Naive thymus-derived CD4-positive, alpha-beta T cell (primary cell): ENCODE measurements at regions not wholly inside any gene's neighbourhood (a gene's known extent, or its start where the extent isn't known, plus 50 kb on each side); places are given as distances from the start of the nearest gene placed in this dataset.

ENCODE experiments used
- ATAC-seq: fragments of 150-1000 bp; cut with Tn5 transposase; 2 replicates; pipeline ENCODE4 v1.10.0; 2021; ENCODE audit warnings: mild to moderate bottlenecking, moderate library complexity
- CTCF ChIA-PET: fragments of 350-600 bp; sonication (Branson Sonifier 250); formaldehyde crosslinking; loops from one replicate; lab custom pipeline; 2021; ENCODE audit warnings: antibody characterized with exemption; lab: Charles Lee
- POLR2A ChIA-PET: fragments of 350-600 bp; sonication (Branson Sonifier 250); formaldehyde crosslinking; loops from one replicate; lab custom pipeline; 2021; ENCODE audit warnings: antibody characterized with exemption, inconsistent platforms; lab: Charles Lee
- DNase-seq, 9 donors: peaks; one replicate each; pipeline versions ENCODE4 v3.0.0 to v3.0.0-alpha.2; 2020 to 2022; ENCODE audit warnings: mixed read lengths in 1 of 9
- H3K27ac ChIP-seq: one replicate; pipeline ENCODE4 v1.7.0; 2013; ENCODE audit warnings: mild to moderate bottlenecking, low read depth, low read length, moderate library complexity
- H3K27me3 ChIP-seq, 2 donors: one replicate each; pipeline ENCODE4 v1.7.0; 2013; ENCODE audit warnings: low read length in 2 of 2, mild to moderate bottlenecking in 2 of 2, moderate library complexity in 2 of 2; ENCODE audit not compliant: control insufficient read depth in 2 of 2, insufficient read depth in 2 of 2
- H3K36me3 ChIP-seq, 3 experiments: 1 replicate in 2 of 3; 2 replicates in 1 of 3; pipeline ENCODE4 v1.7.0; 2013; ENCODE audit warnings: low read length in 3 of 3, mild to moderate bottlenecking in 3 of 3, moderate library complexity in 1 of 3; ENCODE audit not compliant: insufficient read depth in 3 of 3, control insufficient read depth in 2 of 3
- H3K4me1 ChIP-seq, 2 donors: one replicate each; pipeline ENCODE4 v1.7.0; 2013; ENCODE audit warnings: low read length in 2 of 2, mild to moderate bottlenecking in 2 of 2, moderate library complexity in 1 of 2; ENCODE audit not compliant: control insufficient read depth in 2 of 2, insufficient read depth in 2 of 2
- H3K4me3 ChIP-seq: 2 replicates; pipeline ENCODE4 v1.7.0; 2013; ENCODE audit warnings: mild to moderate bottlenecking, low read length
- H3K9me3 ChIP-seq, 3 experiments: 1 replicate in 2 of 3; 2 replicates in 1 of 3; pipeline ENCODE4 v1.7.0; 2013; ENCODE audit warnings: low read length in 3 of 3; ENCODE audit not compliant: control insufficient read depth in 2 of 3
- H3K27ac Mint-ChIP-seq, 9 donors: one replicate each; pipeline ENCODE4 v1.8.0; 2020 to 2022; ENCODE audit warnings: mixed read lengths in 9 of 9, mild to moderate bottlenecking in 8 of 9, moderate library complexity in 5 of 9, inconsistent platforms in 2 of 9
- H3K27me3 Mint-ChIP-seq, 5 donors: one replicate each; pipeline ENCODE4 v1.8.0; 2021 to 2022; ENCODE audit warnings: mixed read lengths in 5 of 5, mild to moderate bottlenecking in 1 of 5
- H3K36me3 Mint-ChIP-seq, 5 donors: one replicate each; pipeline ENCODE4 v1.8.0; 2020 to 2022; ENCODE audit warnings: mixed read lengths in 5 of 5, mild to moderate bottlenecking in 3 of 5, inconsistent platforms in 1 of 5
- H3K4me1 Mint-ChIP-seq, 7 donors: one replicate each; pipeline ENCODE4 v1.8.0; 2020 to 2022; ENCODE audit warnings: mixed read lengths in 7 of 7, mild to moderate bottlenecking in 3 of 7, inconsistent platforms in 1 of 7
- H3K4me3 Mint-ChIP-seq, 10 donors: one replicate each; pipeline ENCODE4 v1.8.0; 2020 to 2022; ENCODE audit warnings: mild to moderate bottlenecking in 10 of 10, mixed read lengths in 10 of 10, moderate library complexity in 6 of 10, inconsistent platforms in 2 of 10
- H3K9me3 Mint-ChIP-seq, 11 donors: one replicate each; pipeline ENCODE4 v1.8.0; 2020 to 2022; ENCODE audit warnings: mixed read lengths in 11 of 11, mild to moderate bottlenecking in 4 of 11, inconsistent platforms in 1 of 11, moderate library complexity in 1 of 11
- intact Hi-C, 2 donors: fragments of 100-400 bp; cut with micrococcal nuclease; formaldehyde crosslinking; loops; one replicate each; pipeline ENCODE4 v1.15.1; 2023

DNA sequence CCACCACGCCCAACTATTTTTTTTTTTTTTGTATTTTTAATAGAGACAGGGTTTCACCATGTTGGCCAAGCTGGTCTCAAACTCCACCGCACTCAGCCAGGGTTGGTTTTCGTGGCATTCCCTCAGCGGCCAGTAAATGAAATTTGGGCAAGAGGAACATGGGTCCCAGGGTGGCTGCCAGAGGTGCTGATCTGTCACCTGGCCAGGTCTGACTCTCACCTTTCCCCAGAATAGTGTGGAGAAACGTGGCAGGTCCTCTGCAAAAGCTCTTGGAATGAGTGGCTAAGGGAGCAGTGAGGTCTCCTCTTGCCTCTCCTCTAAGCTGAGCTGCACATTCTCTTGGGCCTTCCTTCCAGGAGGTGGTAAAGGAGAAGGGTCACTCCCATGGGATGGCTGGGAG lies 170.1 kb downstream of the IRX2 start:
- no peak overlapping the region for H3K4me3 ChIP-seq
- peaks cover 0 to 3% (median 0%) of the 10 kb centered on the region in 5 donors for H3K36me3 Mint-ChIP-seq
- H3K27ac ChIP-seq = no peak overlapping the region
- ChIA-PET POLR2A (no interaction called here), CTCF (no interaction called here)
- no peak overlapping the region for H3K4me3 Mint-ChIP-seq
- H3K4me1 Mint-ChIP-seq = no peaks in the 10 kb centered on the region
- no peaks in the 10 kb centered on the region for H3K4me1 ChIP-seq
- no peaks in the 10 kb centered on the region for H3K36me3 ChIP-seq
- no peak overlapping the region for H3K27ac Mint-ChIP-seq
- DNase-seq (no peak), ATAC-seq (no peak)
- peaks cover 0 to 12% (median 3%) of the 10 kb centered on the region in 11 donors for H3K9me3 Mint-ChIP-seq
- peaks cover 0 to 3% (median 0%) of the 10 kb centered on the region in 5 donors for H3K27me3 Mint-ChIP-seq
- no peaks in the 10 kb centered on the region for H3K27me3 ChIP-seq
- no peaks in the 10 kb centered on the region for H3K9me3 ChIP-seq
- intact Hi-C loops = no loop called here

GRCh38 chr5:2579126-2579525 lies 172.4 kb downstream of the IRX2 start:
- CTCF ChIA-PET = no interaction called here
- Histone ChIP-seq H3K9me3 (no peaks in the 10 kb centered on the region), H3K4me3 (no peak overlapping the region), H3K36me3 (no peaks in the 10 kb centered on the region), H3K27me3 (no peaks in the 10 kb centered on the region), H3K27ac (no peak overlapping the region), H3K4me1 (no peaks in the 10 kb centered on the region)
- no peak for ATAC-seq
- Mint-ChIP-seq H3K4me3 (no peak overlapping the region), H3K36me3 (peaks cover 0 to 3% (median 0%) of the 10 kb centered on the region in 5 donors), H3K27me3 (peaks cover 0 to 4% (median 0%) of the 10 kb centered on the region in 5 donors), H3K9me3 (peaks cover 0 to 12% (median 3%) of the 10 kb centered on the region in 11 donors), H3K27ac (no peak overlapping the region), H3K4me1 (no peaks in the 10 kb centered on the region)
- DNase-seq = no peak
- intact Hi-C loops = no loop called here
- POLR2A ChIA-PET = no interaction called here

GRCh38 chr5:2577312-2578036 lies 174.0 kb downstream of the IRX2 start:
- no peak overlapping the region for H3K4me3 ChIP-seq
- peaks cover 0 to 12% (median 3%) of the 10 kb centered on the region in 11 donors for H3K9me3 Mint-ChIP-seq
- peaks cover 0 to 4% (median 0%) of the 10 kb centered on the region in 5 donors for H3K27me3 Mint-ChIP-seq

GRCh38 chr5:2576823-2577222 lies 174.7 kb downstream of the IRX2 start:
- Histone ChIP-seq H3K36me3 (no peaks in the 10 kb centered on the region), H3K27me3 (no peaks in the 10 kb centered on the region), H3K27ac (no peak overlapping the region), H3K9me3 (no peaks in the 10 kb centered on the region), H3K4me3 (no peak overlapping the region), H3K4me1 (no peaks in the 10 kb centered on the region)
- ChIA-PET POLR2A (no interaction called here), CTCF (no interaction called here)
- Mint-ChIP-seq H3K27ac (no peak overlapping the region), H3K27me3 (peaks cover 0 to 4% (median 0%) of the 10 kb centered on the region in 5 donors), H3K4me1 (no peaks in the 10 kb centered on the region), H3K9me3 (peaks cover 0 to 9% (median 3%) of the 10 kb centered on the region in 11 donors), H3K36me3 (peaks cover 0 to under 1% (median 0%) of the 10 kb centered on the region in 5 donors), H3K4me3 (no peak overlapping the region)
- no peak for ATAC-seq
- no peak for DNase-seq
- intact Hi-C loops = no loop called here

More at GRCh38 chr5:2577312-2578036, 174.0 kb downstream of the IRX2 start:
- no peaks in the 10 kb centered on the region for H3K27me3 ChIP-seq
- H3K27ac Mint-ChIP-seq = no peak overlapping the region
- ChIA-PET POLR2A (no interaction called here), CTCF (no interaction called here)
- no peak overlapping the region for H3K4me3 Mint-ChIP-seq
- DNase-seq (no peak), ATAC-seq (no peak)
- peaks cover 0 to 3% (median 0%) of the 10 kb centered on the region in 5 donors for H3K36me3 Mint-ChIP-seq
- no peak overlapping the region for H3K27ac ChIP-seq
- no peaks in the 10 kb centered on the region for H3K36me3 ChIP-seq
- no peaks in the 10 kb centered on the region for H3K4me1 Mint-ChIP-seq
- H3K4me1 ChIP-seq = no peaks in the 10 kb centered on the region
- no peaks in the 10 kb centered on the region for H3K9me3 ChIP-seq
- intact Hi-C loops = no loop called here

DNA sequence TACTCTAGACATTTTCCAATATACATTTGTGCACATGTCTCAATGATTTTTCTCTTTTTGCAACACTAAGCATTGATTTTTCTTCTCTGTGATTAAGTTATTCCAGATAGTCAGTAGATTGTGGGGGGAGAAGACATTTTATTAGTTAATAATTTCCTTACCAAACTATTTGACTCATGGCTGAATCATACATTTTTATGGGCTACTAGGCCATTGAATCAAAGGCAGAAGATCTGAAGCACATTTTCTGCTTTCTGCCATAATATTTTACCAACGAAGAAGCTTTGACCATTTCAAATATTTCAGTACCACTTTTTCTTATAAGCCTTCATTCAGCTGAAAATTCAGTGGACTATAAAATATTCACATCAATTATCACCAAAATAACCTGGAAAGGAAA lies 175.6 kb downstream of the IRX2 start:
- ChIA-PET CTCF (no interaction called here), POLR2A (no interaction called here)
- Histone ChIP-seq H3K9me3 (no peaks in the 10 kb centered on the region), H3K27me3 (no peaks in the 10 kb centered on the region), H3K4me3 (no peak overlapping the region), H3K4me1 (no peaks in the 10 kb centered on the region), H3K27ac (no peak overlapping the region), H3K36me3 (no peaks in the 10 kb centered on the region)
- H3K4me1 Mint-ChIP-seq = no peaks in the 10 kb centered on the region
- peaks cover 0 to 4% (median 0%) of the 10 kb centered on the region in 5 donors for H3K27me3 Mint-ChIP-seq
- H3K36me3 Mint-ChIP-seq = no peaks in the 10 kb centered on the region
- no peak overlapping the region for H3K27ac Mint-ChIP-seq
- no peak for ATAC-seq
- no peak overlapping the region for H3K4me3 Mint-ChIP-seq
- H3K9me3 Mint-ChIP-seq = peaks cover 0 to 7% (median 3%) of the 10 kb centered on the region in 11 donors
- intact Hi-C loops = no loop called here
- no peak for DNase-seq

DNA sequence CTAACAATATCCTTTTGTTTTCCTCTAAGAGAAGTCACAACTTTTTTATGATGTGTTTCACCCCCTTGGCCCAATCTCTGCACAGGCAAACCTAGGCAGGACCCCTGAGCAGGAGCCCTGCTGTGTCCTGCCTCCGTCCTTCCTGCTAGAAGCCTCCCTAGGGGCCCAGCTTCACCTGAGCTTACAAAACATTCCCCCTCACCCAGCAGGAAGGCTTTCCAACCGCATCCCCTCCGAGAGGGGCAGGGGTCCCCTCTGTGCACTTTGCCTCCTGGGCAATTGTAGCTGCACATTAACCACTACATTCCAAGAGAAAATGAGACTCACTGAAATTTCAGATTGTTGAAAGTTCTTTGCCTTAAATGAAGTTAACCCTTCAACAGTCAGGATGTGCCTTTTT lies 176.2 kb downstream of the IRX2 start:
- peaks cover 0 to 7% (median 2%) of the 10 kb centered on the region in 11 donors for H3K9me3 Mint-ChIP-seq
- Histone ChIP-seq H3K4me1 (no peaks in the 10 kb centered on the region), H3K27ac (no peak overlapping the region), H3K36me3 (no peaks in the 10 kb centered on the region), H3K27me3 (no peaks in the 10 kb centered on the region), H3K9me3 (no peaks in the 10 kb centered on the region), H3K4me3 (no peak overlapping the region)
- H3K4me1 Mint-ChIP-seq = no peaks in the 10 kb centered on the region
- ATAC-seq (no peak), DNase-seq (no peak)
- no peaks in the 10 kb centered on the region for H3K36me3 Mint-ChIP-seq
- CTCF ChIA-PET = no interaction called here
- H3K4me3 Mint-ChIP-seq = no peak overlapping the region
- no peak overlapping the region for H3K27ac Mint-ChIP-seq
- POLR2A ChIA-PET = no interaction called here
- H3K27me3 Mint-ChIP-seq = peaks cover 0 to 5% (median 0%) of the 10 kb centered on the region in 5 donors
- intact Hi-C loops = no loop called here

DNA sequence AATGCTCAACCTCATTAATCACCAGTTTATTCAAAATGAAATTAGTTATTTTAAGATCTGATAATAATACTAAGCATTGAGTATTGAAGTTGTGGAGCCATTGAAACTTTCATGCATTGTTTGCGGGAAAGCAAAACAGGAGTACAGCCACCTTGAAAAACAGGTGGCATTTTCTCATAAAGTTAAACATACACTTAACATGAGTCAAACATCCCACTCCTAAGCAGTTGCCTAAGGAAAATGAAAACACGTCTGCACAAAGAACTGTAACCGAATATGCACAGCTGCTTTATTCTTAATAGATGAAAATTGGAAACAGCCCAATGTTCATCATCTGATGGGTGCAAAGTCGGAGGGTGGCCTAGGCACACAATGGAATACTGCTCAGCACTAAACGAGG lies 177.3 kb downstream of the IRX2 start:
- Histone ChIP-seq H3K4me1 (no peaks in the 10 kb centered on the region), H3K36me3 (no peaks in the 10 kb centered on the region), H3K9me3 (no peaks in the 10 kb centered on the region), H3K4me3 (no peak overlapping the region), H3K27me3 (no peaks in the 10 kb centered on the region), H3K27ac (no peak overlapping the region)
- no peak overlapping the region for H3K4me3 Mint-ChIP-seq
- intact Hi-C loops = no loop called here
- ChIA-PET POLR2A (no interaction called here), CTCF (no interaction called here)
- H3K4me1 Mint-ChIP-seq = no peaks in the 10 kb centered on the region
- H3K36me3 Mint-ChIP-seq = no peaks in the 10 kb centered on the region
- ATAC-seq = no peak
- peaks cover 0 to 9% (median 0%) of the 10 kb centered on the region in 5 donors for H3K27me3 Mint-ChIP-seq
- H3K27ac Mint-ChIP-seq = no peak overlapping the region
- no peak for DNase-seq
- peaks cover 0 to 7% (median 3%) of the 10 kb centered on the region in 11 donors for H3K9me3 Mint-ChIP-seq
